RWPE1 (cell line): ENCODE measurements at regions not wholly inside any gene's neighbourhood (a gene's known extent, or its start where the extent isn't known, plus 50 kb on each side); places are given as distances from the start of the nearest gene placed in this dataset.

Experiments used
- CTCF ChIA-PET: fragments of 350-600 bp; sonication (Branson Sonifier 250); formaldehyde crosslinking; extraction: SDS; loops from one replicate; lab custom pipeline; 2021; lab: Yijun Ruan, JAX
- POLR2A ChIA-PET: fragments of 400-600 bp; formaldehyde crosslinking; extraction: SDS; loops from one replicate; lab custom pipeline; 2020; ENCODE audit warnings: antibody characterized with exemption; ENCODE audit not compliant: low non-redundant PET; lab: Yijun Ruan, JAX
- DNase-seq: peaks from one replicate; pipeline ENCODE4 v3.0.0; 2012; ENCODE audit warnings: low spot score
- H3K27ac ChIP-seq: fragments of 450-650 bp; 2 replicates; pipeline ENCODE4 v1.5.1; 2017
- TF ChIP-seq, protein P1 (sequence below): fragments of 450-650 bp; conservative IDR thresholded peaks from 2 replicates; pipeline ENCODE4 v1.5.1; 2017; ENCODE audit warnings: low read depth, mild to moderate bottlenecking

GRCh38 chr15:98187549-98187948 lies 227.0 kb downstream of the ARRDC4 start:
- TF ChIP-seq, protein P1, sequence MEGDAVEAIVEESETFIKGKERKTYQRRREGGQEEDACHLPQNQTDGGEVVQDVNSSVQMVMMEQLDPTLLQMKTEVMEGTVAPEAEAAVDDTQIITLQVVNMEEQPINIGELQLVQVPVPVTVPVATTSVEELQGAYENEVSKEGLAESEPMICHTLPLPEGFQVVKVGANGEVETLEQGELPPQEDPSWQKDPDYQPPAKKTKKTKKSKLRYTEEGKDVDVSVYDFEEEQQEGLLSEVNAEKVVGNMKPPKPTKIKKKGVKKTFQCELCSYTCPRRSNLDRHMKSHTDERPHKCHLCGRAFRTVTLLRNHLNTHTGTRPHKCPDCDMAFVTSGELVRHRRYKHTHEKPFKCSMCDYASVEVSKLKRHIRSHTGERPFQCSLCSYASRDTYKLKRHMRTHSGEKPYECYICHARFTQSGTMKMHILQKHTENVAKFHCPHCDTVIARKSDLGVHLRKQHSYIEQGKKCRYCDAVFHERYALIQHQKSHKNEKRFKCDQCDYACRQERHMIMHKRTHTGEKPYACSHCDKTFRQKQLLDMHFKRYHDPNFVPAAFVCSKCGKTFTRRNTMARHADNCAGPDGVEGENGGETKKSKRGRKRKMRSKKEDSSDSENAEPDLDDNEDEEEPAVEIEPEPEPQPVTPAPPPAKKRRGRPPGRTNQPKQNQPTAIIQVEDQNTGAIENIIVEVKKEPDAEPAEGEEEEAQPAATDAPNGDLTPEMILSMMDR, result no peak
- no peak overlapping the region for H3K27ac ChIP-seq
- DNase-seq, result no peak
- ChIA-PET CTCF (interaction anchor here (0.6 to 0.9 kb wide), 2 partner anchors 30 to 105 kb away, joined by 3 read pairs; no protein-coding TSS in a partner anchor), POLR2A (no interaction called here)

GRCh38 chr15:98190914-98191313 lies 230.4 kb downstream of the ARRDC4 start:
- CTCF ChIA-PET, result no interaction called here

GRCh38 chr15:98195796-98196195 lies 235.3 kb downstream of the ARRDC4 start:
- DNase-seq, result no peak
- ChIA-PET CTCF (no interaction called here), POLR2A (no interaction called here)
- TF ChIP-seq, protein P1, result no peak
- H3K27ac ChIP-seq, result no peak overlapping the region

More at GRCh38 chr15:98190914-98191313, 230.4 kb downstream of the ARRDC4 start:
- POLR2A ChIA-PET, result no interaction called here
- TF ChIP-seq, protein P1, result no peak
- no peak for DNase-seq
- H3K27ac ChIP-seq, result no peak overlapping the region

DNA sequence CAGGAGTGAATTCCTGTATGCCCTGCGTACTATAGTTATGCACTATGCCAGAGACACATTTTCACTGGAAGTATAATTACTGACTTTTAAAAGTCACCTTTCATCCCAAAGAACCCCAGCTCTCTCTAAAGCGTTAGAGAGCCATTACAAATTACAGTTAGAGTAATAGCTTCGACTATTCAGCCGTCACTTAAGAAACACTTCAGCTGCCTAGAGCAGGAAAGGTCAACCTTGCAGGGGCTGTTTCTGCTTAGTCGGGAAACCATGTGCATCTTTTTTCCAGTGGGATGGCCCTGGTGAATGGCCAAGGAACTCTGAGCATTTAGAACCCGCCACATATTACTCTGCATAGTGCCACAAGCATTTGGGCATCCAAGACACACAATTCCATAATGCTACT lies 235.9 kb downstream of the ARRDC4 start:
- TF ChIP-seq, protein P1, result no peak
- H3K27ac ChIP-seq, result no peak overlapping the region
- CTCF ChIA-PET, result no interaction called here
- POLR2A ChIA-PET, result no interaction called here
- no peak for DNase-seq

DNA sequence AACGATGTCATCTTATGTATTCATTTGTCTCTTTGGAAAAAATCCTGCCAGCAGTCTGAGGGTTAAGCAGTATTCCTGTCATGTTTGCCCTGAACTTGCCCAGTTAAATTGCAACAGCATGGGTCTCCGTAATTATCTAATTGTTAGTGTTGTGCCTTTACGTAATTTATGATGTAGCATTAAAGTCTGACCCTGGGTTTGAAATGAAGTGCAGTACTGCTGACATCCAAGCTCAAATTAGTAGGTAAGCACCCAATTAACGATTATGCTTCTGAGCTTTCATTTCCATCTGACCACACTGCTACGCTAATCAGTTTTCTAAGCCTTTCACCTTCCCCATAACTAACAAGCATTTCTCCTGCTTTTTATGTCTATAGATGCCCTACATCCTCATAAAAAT lies 241.8 kb downstream of the ARRDC4 start:
- DNase-seq, result no peak
- ChIA-PET POLR2A (no interaction called here), CTCF (interaction anchor here (0.6 to 3.0 kb wide), 2 partner anchors 24 to 224 kb away, joined by 4 to 11 read pairs; no protein-coding TSS in a partner anchor)
- TF ChIP-seq, protein P1, result no peak
- H3K27ac ChIP-seq, result no peak overlapping the region

DNA sequence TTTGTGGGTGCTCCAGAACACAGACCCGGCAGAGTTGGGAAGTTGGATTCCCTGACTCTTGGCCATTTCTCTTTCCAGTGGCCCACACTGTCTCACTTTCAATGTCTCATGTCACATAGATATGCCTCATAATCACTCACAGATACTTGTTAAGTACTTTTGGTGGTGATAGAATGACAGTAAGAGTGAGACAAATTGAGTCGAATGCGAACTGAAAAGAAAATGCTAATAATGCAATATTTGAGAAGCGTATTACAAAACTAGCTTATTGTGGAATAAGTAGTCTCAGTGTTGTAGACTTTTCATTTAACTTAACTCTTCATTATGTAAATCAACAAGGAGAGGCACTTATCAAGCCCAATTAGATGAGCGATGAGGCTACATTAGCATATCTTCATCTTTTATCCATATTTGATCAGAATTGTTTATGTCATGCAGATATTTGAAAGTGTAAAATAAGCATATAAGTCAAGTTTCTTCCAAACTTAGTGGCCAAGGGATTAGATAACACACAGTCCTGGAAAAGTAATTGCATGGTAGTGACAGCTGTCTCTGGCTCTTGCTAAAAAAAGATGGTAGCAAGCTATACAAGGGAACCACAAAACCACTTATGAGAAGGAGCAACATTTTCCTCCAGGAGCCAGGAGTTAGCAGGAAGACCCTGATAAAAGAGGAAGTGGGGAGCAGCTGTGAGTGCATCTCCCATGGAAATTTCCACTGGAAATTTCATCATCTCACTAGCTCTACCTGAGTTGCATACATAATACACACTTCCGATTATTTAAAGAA lies 243.6 kb downstream of the ARRDC4 start:
- no peak for DNase-seq
- ChIA-PET CTCF (interaction anchor here (0.6 kb wide), 1 partner anchor 1293 kb away, joined by 3 read pairs; no protein-coding TSS in a partner anchor), POLR2A (no interaction called here)
- H3K27ac ChIP-seq, result no peak overlapping the region
- TF ChIP-seq, protein P1, result no peak
